HEK293 (cell line): ENCODE measurements at regions not wholly inside any gene's neighbourhood (a gene's known extent, or its start where the extent isn't known, plus 50 kb on each side); places are given as distances from the start of the nearest gene placed in this dataset.

Experiments used
- CTCF ChIA-PET: fragments of 350-600 bp; formaldehyde crosslinking; extraction: SDS; loops from one replicate; lab custom pipeline; 2021; ENCODE audit warnings: antibody characterized with exemption; lab: Yijun Ruan, JAX
- POLR2A ChIA-PET: fragments of 300-600 bp; formaldehyde crosslinking; extraction: SDS; loops from one replicate; lab custom pipeline; 2020; ENCODE audit warnings: antibody characterized with exemption, inconsistent platforms; lab: Yijun Ruan, JAX
- H3K27ac ChIP-seq: fragments of 200-500 bp; sonication (Bioruptor generic); 2 replicates; pipeline ENCODE4 v1.5.1; 2014; ENCODE audit warnings: low read depth, low read length, control low read depth, inconsistent platforms; ENCODE audit errors: extremely low read depth
- H3K36me3 ChIP-seq, 2 experiments: fragments of 200-500 bp in 1 of 2; sonication (Bioruptor generic) in 1 of 2; 1 replicate in 1 of 2; 2 replicates in 1 of 2; pipeline ENCODE4 v1.5.1; 2014 to 2017; ENCODE audit warnings: inconsistent platforms in 2 of 2, low read length in 2 of 2; ENCODE audit not compliant: control insufficient read depth in 2 of 2, insufficient read depth in 1 of 2
- H3K4me1 ChIP-seq: fragments of 200-500 bp; sonication (Bioruptor generic); 2 replicates; pipeline ENCODE4 v1.5.1; 2014; ENCODE audit warnings: mild to moderate bottlenecking, low read length, inconsistent platforms; ENCODE audit not compliant: control insufficient read depth, insufficient read depth
- H3K4me3 ChIP-seq: 2 replicates; pipeline ENCODE4 v1.5.1; 2011; ENCODE audit warnings: low read depth, mild to moderate bottlenecking, control low read depth, low read length, moderate library complexity
- H3K9me3 ChIP-seq: fragments of 200-500 bp; sonication (Bioruptor generic); 2 replicates; pipeline ENCODE4 v1.5.1; 2014; ENCODE audit warnings: low read depth, low read length, inconsistent platforms; ENCODE audit not compliant: control insufficient read depth, insufficient read depth
- MYNN ChIP-seq: fragments of 450-650 bp; formaldehyde crosslinking; IDR thresholded peaks from 2 replicates; pipeline ENCODE4 v1.5.1; 2016; ENCODE audit warnings: missing biosample characterization, missing genetic modification characterization, borderline replicate concordance
- SCRT1 ChIP-seq: fragments of 450-650 bp; formaldehyde crosslinking; IDR thresholded peaks from 2 replicates; pipeline ENCODE4 v1.5.1; 2016; ENCODE audit warnings: missing biosample characterization, missing genetic modification characterization, borderline replicate concordance
- TSHZ1 ChIP-seq: fragments of 450-650 bp; formaldehyde crosslinking; IDR thresholded peaks from 2 replicates; pipeline ENCODE4 v1.5.1; 2016; ENCODE audit warnings: missing biosample characterization, missing genetic modification characterization, borderline replicate concordance
- ZFP37 ChIP-seq: fragments of 450-650 bp; formaldehyde crosslinking; IDR thresholded peaks from 2 replicates; pipeline ENCODE4 v1.5.1; 2016; ENCODE audit warnings: missing biosample characterization, missing genetic modification characterization
- ZNF202 ChIP-seq: fragments of 450-650 bp; formaldehyde crosslinking; IDR thresholded peaks from 2 replicates; pipeline ENCODE4 v1.5.1; 2016; ENCODE audit warnings: missing biosample characterization, missing genetic modification characterization, borderline replicate concordance
- ZNF214 ChIP-seq: fragments of 450-650 bp; formaldehyde crosslinking; IDR thresholded peaks from 2 replicates; pipeline ENCODE4 v1.5.1; 2017; ENCODE audit warnings: missing biosample characterization, mild to moderate bottlenecking, missing genetic modification characterization, borderline replicate concordance
- ZNF223 ChIP-seq: fragments of 450-650 bp; formaldehyde crosslinking; IDR thresholded peaks from 2 replicates; pipeline ENCODE4 v1.5.1; 2016; ENCODE audit warnings: missing biosample characterization, missing genetic modification characterization
- ZNF394 ChIP-seq: fragments of 450-650 bp; formaldehyde crosslinking; IDR thresholded peaks from 2 replicates; pipeline ENCODE4 v1.5.1; 2016; ENCODE audit warnings: missing biosample characterization, missing genetic modification characterization, mild to moderate bottlenecking, moderate library complexity, borderline replicate concordance
- ZNF423 ChIP-seq: fragments of 450-650 bp; formaldehyde crosslinking; IDR thresholded peaks from 2 replicates; pipeline ENCODE4 v1.5.1; 2016; ENCODE audit warnings: missing biosample characterization, missing genetic modification characterization
- ZNF488 ChIP-seq: fragments of 450-650 bp; formaldehyde crosslinking; IDR thresholded peaks from 2 replicates; pipeline ENCODE4 v1.5.1; 2016; ENCODE audit warnings: missing biosample characterization, missing genetic modification characterization
- ZNF501 ChIP-seq: fragments of 450-650 bp; formaldehyde crosslinking; IDR thresholded peaks from 2 replicates; pipeline ENCODE4 v1.5.1; 2016; ENCODE audit warnings: missing biosample characterization, missing genetic modification characterization
- ZNF530 ChIP-seq: fragments of 450-650 bp; formaldehyde crosslinking; IDR thresholded peaks from 2 replicates; pipeline ENCODE4 v1.5.1; 2016; ENCODE audit warnings: low read depth, missing biosample characterization, missing genetic modification characterization
- ZNF544 ChIP-seq: fragments of 450-650 bp; formaldehyde crosslinking; IDR thresholded peaks from 2 replicates; pipeline ENCODE4 v1.5.0; 2017; ENCODE audit warnings: missing biosample characterization, missing genetic modification characterization
- ZNF623 ChIP-seq: fragments of 450-650 bp; formaldehyde crosslinking; IDR thresholded peaks from 2 replicates; pipeline ENCODE4 v1.5.1; 2016; ENCODE audit warnings: missing biosample characterization, missing genetic modification characterization
- ZNF664 ChIP-seq: fragments of 450-650 bp; formaldehyde crosslinking; IDR thresholded peaks from 2 replicates; pipeline ENCODE4 v1.5.1; 2016; ENCODE audit warnings: missing biosample characterization, missing genetic modification characterization
- ZNF76 ChIP-seq: fragments of 450-650 bp; formaldehyde crosslinking; IDR thresholded peaks from 2 replicates; pipeline ENCODE4; 2016; ENCODE audit warnings: low read depth, missing biosample characterization, missing genetic modification characterization, borderline replicate concordance
- ZNF768 ChIP-seq: fragments of 450-650 bp; formaldehyde crosslinking; IDR thresholded peaks from 2 replicates; pipeline ENCODE4 v1.5.1; 2018; ENCODE audit warnings: missing biosample characterization, mild to moderate bottlenecking, missing genetic modification characterization
- TF ChIP-seq, protein P1 (sequence below): fragments of 450-650 bp; formaldehyde crosslinking; optimal IDR thresholded peaks from 2 replicates; pipeline ENCODE3; 2016; ENCODE audit warnings: missing biosample characterization, mild to moderate bottlenecking, missing genetic modification characterization
- TF ChIP-seq, protein P2 (sequence below): fragments of 450-650 bp; formaldehyde crosslinking; IDR thresholded peaks from 2 replicates; pipeline ENCODE4 v1.5.1; 2017; ENCODE audit warnings: missing biosample characterization, missing genetic modification characterization
- TF ChIP-seq, protein P3 (sequence below): fragments of 450-650 bp; formaldehyde crosslinking; IDR thresholded peaks from 2 replicates; pipeline ENCODE4 v1.5.1; 2016; ENCODE audit warnings: missing biosample characterization, missing genetic modification characterization, low read depth

- Histone ChIP-seq H3K27ac (no peak overlapping the region), H3K4me3 (no peak overlapping the region), H3K4me1 (no peaks in the 10 kb centered on the region), H3K36me3 (no peaks in the 10 kb centered on the region), H3K9me3 (no peaks in the 10 kb centered on the region)
- POLR2A ChIA-PET, result no interaction called here
- CTCF ChIA-PET, result interaction anchor here (1.3 to 1.6 kb wide), 2 partner anchors 10 to 11 kb away, joined by 3 read pairs; no protein-coding TSS in a partner anchor
- TF ChIP-seq, protein P1, sequence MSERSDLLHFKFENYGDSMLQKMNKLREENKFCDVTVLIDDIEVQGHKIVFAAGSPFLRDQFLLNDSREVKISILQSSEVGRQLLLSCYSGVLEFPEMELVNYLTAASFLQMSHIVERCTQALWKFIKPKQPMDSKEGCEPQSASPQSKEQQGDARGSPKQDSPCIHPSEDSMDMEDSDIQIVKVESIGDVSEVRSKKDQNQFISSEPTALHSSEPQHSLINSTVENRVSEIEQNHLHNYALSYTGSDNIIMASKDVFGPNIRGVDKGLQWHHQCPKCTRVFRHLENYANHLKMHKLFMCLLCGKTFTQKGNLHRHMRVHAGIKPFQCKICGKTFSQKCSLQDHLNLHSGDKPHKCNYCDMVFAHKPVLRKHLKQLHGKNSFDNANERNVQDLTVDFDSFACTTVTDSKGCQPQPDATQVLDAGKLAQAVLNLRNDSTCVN (tag by site-specific recombination), result no peak
- TF ChIP-seq ZNF488 (tag by site-specific recombination) (no peak), SCRT1 (tag by site-specific recombination) (no peak), ZNF501 (no peak)
These were observed 72.3 kb upstream of the GAP43 start for GRCh38 chr3:115551016-115551415.

GRCh38 chr3:115552007-115552406 is 71.3 kb upstream of the GAP43 start:
- H3K9me3 ChIP-seq, result no peaks in the 10 kb centered on the region
- H3K27ac ChIP-seq, result no peak overlapping the region
- no peaks in the 10 kb centered on the region for H3K4me1 ChIP-seq
- TF ChIP-seq ZNF623 (no peak), ZNF394 (tag by site-specific recombination) (no peak), ZFP37 (no peak), ZNF423 (tag by site-specific recombination) (no peak), TSHZ1 (tag by site-specific recombination) (no peak), ZNF223 (tag by site-specific recombination) (no peak), ZNF202 (tag by site-specific recombination) (no peak), ZNF530 (no peak), ZNF544 (tag by site-specific recombination) (no peak), ZNF214 (no peak), ZNF76 (no peak), MYNN (tag by site-specific recombination) (no peak), ZNF664 (tag by site-specific recombination) (no peak), ZNF768 (tag by site-specific recombination) (no peak)
- TF ChIP-seq, protein P2, sequence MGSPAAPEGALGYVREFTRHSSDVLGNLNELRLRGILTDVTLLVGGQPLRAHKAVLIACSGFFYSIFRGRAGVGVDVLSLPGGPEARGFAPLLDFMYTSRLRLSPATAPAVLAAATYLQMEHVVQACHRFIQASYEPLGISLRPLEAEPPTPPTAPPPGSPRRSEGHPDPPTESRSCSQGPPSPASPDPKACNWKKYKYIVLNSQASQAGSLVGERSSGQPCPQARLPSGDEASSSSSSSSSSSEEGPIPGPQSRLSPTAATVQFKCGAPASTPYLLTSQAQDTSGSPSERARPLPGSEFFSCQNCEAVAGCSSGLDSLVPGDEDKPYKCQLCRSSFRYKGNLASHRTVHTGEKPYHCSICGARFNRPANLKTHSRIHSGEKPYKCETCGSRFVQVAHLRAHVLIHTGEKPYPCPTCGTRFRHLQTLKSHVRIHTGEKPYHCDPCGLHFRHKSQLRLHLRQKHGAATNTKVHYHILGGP (tag by site-specific recombination), result no peak
- TF ChIP-seq, protein P3, sequence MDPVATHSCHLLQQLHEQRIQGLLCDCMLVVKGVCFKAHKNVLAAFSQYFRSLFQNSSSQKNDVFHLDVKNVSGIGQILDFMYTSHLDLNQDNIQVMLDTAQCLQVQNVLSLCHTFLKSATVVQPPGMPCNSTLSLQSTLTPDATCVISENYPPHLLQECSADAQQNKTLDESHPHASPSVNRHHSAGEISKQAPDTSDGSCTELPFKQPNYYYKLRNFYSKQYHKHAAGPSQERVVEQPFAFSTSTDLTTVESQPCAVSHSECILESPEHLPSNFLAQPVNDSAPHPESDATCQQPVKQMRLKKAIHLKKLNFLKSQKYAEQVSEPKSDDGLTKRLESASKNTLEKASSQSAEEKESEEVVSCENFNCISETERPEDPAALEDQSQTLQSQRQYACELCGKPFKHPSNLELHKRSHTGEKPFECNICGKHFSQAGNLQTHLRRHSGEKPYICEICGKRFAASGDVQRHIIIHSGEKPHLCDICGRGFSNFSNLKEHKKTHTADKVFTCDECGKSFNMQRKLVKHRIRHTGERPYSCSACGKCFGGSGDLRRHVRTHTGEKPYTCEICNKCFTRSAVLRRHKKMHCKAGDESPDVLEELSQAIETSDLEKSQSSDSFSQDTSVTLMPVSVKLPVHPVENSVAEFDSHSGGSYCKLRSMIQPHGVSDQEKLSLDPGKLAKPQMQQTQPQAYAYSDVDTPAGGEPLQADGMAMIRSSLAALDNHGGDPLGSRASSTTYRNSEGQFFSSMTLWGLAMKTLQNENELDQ (tag by site-specific recombination), result no peak
- ChIA-PET CTCF (interaction anchor here (1.6 kb wide), 1 partner anchor 10 kb away, joined by 3 read pairs; no protein-coding TSS in a partner anchor), POLR2A (no interaction called here)
- no peaks in the 10 kb centered on the region for H3K36me3 ChIP-seq
- no peak overlapping the region for H3K4me3 ChIP-seq
